Mesenteric fat pad (tissue), 1 donor: ENCODE measurements at regions not wholly inside any gene's neighbourhood (a gene's known extent, or its start where the extent isn't known, plus 50 kb on each side); places are given as distances from the start of the nearest gene placed in this dataset.

Experiments
- DNase-seq: peaks from one replicate; pipeline ENCODE4 v3.0.0-alpha.2; 2020; ENCODE audit warnings: low spot score
- donor health status: DM: yes; HTN: yes; CAD: no.

- no peak for DNase-seq
Observed at GRCh38 chr21:17432732-17433057, 80.1 kb upstream of the CXADR start.

DNA sequence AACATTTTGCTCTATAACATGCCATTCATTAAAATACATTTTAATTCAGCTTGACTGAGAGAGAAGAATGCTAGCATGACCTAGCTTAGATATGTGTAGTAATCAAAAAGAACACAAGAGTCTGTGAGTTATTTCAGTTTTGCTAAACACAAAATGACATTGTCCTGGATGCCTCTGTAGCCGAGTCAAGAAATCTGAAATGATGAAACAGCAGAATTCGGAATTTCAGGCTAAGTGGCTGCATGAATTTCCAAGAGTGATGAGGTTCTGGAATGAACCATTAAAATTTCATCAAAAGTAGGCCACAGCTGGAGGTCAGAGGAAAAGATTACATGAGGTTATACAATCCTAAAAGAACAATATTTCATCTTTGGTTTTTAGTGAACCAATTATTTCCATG is 79.1 kb upstream of the CXADR start:
- no peak for DNase-seq

GRCh38 chr21:17435565-17436543 is 77.0 kb upstream of the CXADR start:
- DNase-seq = no peak

- no peak for DNase-seq
Observed at GRCh38 chr21:17436626-17437111, 76.2 kb upstream of the CXADR start.

- no peak for DNase-seq
Observed at GRCh38 chr21:17438635-17439034, 74.2 kb upstream of the CXADR start.

GRCh38 chr21:17440969-17441368 is 71.9 kb upstream of the CXADR start:
- DNase-seq = no peak

DNA sequence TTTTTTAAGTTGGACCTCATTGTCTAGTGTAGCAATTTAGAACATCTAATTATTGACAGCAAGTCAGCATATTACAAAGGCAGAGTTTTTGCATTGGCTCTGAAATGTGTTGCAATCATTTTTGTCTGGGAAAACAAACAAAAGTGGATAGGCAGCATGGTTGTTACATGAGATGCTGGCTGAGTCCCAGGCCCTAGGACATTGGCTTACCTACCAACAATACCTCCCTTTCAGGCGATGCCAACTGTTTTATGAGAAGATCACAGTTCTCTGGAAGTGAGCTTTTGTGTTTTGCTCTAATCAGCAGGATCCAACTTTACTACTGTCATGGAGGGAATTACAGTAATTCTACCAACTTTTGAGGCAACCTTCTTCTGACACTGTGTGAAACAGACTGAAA is 71.5 kb upstream of the CXADR start:
- no peak for DNase-seq

GRCh38 chr21:17442165-17442564 is 70.7 kb upstream of the CXADR start:
- no peak for DNase-seq

DNA sequence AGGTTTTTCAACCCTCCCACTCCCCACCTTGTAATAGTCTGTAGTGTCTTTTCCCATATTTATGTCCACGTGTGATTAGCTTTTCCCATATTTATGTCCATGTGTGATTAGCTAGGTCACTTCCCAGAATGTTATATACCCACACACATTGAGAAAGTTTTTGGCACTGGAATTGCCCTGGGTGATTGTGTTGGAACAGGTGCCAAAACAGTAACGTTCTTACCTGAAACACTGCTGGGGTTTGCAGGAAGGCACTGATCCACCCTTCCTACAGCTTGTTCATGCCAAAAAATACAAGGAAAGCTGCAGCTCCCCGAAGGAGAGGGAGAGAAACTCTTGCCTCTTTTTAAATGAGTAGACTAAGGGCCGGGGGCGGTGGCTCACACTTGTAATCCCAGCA is 68.0 kb upstream of the CXADR start:
- DNase-seq = no peak

GRCh38 chr21:17446737-17447136 is 66.1 kb upstream of the CXADR start:
- DNase-seq = no peak

- no peak for DNase-seq
Observed at GRCh38 chr21:17449701-17450100, 63.1 kb upstream of the CXADR start.

- DNase-seq = no peak
Observed at GRCh38 chr21:17451364-17451891, 61.4 kb upstream of the CXADR start.

- no peak for DNase-seq
Observed at GRCh38 chr21:17454315-17455027, 58.4 kb upstream of the CXADR start.

DNA sequence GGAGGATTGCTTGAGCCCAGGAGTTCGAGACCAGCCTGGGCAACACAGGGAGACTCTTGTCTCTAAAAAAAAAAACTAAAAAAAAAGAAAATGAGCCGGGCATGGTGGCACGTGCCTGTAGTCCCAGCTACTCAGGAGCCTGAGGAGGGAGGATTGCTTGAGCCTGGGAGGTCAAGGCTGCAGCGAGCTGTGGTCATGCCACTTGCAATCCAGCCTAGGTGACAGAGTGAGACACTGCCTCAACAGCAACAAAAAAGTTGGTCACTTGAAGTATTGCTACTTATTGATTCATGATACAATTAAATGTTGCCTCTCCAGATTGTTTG is 57.9 kb upstream of the CXADR start:
- no peak for DNase-seq

DNA sequence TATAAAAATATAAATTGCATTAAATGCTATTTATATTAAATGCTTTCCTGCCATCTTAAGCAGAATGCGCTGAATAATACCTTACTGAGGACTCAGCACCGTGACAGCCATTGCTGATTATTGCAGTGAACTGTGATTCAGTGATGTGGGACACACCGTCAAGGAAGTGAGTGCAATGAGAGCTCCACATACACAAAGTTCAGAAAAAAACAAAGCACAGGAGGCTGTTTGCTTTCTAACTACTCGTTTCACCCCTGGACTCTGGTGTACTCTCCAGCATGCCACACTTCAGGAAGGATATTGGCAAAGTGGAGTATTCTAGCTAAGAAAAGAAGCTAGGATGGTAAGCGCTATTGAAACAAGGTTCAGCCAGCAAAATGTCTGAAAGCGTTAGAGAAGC is 57.4 kb upstream of the CXADR start:
- no peak for DNase-seq

DNA sequence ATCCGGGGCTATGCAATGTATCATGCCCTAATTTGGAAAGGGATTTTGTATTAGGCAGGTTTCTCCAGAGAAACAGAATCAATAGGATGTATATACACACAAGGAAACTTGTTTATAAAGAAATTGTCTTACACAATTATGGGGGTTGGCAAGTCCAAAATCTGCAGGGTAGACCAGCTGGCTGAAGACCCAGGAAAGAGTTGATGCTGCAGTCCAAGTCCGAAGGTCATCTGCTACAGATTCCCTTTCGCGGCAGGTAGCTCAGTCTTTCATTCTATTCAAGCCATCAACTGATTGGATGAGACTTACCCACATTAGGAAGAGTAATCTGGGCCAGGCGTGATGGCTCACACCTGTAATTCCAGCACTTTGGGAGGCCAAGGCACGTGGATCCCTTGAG is 54.6 kb upstream of the CXADR start:
- DNase-seq = no peak

DNA sequence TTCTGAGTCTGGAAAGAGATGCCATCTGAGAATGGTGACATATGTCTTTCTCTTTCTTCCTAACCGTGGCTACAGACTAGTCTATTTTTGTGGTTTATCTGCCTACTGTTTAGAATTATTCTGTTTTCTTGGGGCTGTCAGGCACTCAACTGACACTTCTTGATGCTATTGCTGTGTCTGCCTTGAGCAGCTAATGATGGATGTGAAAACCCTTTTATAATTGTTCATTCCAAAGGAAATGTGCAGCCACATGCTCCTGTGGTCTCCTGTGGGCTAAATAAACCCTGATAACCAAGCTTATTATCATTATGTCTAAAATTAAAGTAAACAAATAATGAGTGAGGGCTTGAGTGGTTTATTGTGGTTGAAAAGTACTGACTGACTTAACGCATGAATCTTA is 52.7 kb upstream of the CXADR start:
- DNase-seq = no peak

- DNase-seq = no peak
Observed at GRCh38 chr21:17461014-17461413, 51.8 kb upstream of the CXADR start.

DNA sequence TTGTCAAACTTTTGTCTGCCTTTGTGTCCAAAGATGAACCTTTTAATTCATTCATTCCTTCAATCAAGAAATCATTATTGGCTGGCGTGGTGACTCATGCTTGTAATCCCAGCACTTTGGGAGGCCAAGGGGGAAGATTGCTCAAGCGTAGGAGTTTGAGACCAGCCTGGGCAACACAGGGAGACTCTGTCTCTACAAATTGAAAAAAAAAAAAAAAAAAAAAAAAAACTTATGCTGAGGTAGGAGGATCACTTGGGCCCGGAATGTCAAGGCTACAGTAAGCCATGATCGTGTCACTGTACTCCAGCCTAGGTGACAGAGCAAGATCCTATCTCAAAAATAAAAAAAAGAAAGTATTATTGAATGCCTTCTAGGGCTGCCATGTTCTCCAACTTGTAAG is 51.3 kb upstream of the CXADR start:
- no peak for DNase-seq

DNA sequence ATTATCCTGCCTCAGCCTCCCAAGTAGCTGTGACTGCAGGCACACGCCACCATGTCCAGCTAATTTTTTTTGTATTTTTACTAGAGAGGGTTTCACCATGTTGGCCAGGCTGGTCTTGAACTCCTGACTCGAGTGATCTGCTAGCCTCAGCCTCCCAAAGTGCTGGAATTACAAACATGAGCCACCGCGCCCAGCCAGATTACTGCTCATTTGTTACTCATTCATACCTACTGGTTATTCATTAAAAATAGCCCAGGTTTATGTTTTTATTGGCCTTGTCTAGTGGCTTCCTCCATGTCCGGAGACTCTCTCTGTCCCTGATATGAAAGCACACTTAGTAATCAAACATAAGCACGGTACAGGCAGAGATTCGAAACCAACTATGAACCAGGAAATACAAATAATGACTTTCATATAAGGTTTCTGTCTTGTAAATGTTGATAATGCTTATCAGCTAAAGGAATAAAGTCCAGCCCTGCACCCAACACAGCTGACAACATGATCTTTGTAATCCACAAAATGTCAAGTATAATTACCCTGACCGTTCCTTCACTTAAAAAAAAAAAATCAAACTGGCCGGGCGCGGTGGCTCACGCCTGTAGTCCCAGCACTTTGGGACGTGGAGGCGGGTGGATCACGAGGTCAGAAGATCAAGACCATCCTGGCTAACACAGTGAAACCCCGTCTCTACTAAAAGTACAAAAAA is 50.4 kb upstream of the CXADR start:
- no peak for DNase-seq
